ENCODE measurements at regions not wholly inside any gene's neighbourhood (a gene's known extent, or its start where the extent isn't known, plus 50 kb on each side); places are given as distances from the start of the nearest gene placed in this dataset.
"Not testable (repeated sequence)": the region's sequence is repeated elsewhere in the genome, so short reads cannot be mapped to it uniquely, and the experiment has no call there.

DNA sequence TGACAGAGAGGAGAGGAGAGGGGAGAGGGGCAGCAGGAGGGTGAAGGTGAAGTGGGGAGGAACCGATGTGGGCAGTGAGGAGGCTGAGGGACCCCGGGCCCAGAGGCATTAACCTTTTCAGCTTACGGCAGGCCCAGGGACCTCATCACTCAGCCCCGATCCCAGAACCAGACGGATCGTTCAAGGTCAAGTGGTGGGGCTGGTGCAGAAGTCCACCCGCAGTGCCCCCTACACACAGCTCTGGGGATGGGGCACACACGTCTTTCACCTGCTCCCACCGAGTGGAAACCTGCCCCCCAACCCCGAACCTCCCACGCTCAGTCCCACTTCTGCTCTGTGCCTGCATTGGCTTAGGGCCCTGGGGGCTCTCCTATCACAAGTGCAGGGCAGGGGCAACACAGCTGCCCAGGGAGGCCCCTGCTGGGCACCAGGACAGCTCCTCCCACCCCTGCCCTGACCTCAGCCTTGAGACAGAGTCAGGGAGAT is 81.9 kb upstream of the GOLGA6L4 start:
- not testable (repeated sequence) for DNase-seq

DNA sequence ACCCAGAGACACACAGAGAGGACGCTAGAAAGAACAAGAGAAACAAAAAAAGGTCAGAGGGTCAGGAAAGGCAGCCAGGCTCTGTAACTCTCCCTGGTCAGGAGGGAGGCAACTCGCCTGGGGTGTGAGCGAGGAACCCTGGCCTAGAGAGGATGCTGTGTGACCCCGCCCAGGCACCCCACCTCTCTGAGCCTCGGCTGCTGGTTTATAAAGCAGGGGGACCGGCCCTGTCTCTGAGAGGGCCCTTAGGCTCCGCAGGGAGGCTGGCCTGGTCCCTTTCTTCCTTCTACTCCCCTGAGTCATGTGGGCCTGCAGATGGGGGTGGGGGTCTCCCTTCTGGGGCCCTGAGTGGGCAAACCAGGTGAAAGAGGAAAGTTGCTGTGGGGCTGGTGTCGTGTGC is 81.3 kb upstream of the GOLGA6L4 start:
- DNase-seq, result not testable (repeated sequence)

DNA sequence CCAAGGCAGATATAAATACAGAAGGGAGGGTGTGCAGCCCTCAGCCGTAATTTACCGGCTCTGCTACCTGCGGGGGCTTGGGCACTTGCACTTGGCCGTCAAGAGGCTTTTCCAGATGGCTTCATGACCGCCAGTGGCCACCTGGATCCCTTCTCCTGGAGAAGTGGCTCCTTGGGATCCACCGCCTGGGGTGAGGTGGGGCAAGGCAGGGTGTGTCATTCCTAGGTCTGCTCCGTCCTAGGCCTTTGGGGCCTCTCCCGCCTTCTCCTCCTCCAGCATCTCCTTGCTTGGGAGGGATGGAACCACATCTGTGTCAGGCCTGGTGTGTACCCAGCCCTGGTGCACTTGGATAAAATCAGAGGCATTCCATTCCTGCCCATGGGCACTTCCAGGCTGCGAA is 80.8 kb upstream of the GOLGA6L4 start:
- DNase-seq, result not testable (repeated sequence)

DNA sequence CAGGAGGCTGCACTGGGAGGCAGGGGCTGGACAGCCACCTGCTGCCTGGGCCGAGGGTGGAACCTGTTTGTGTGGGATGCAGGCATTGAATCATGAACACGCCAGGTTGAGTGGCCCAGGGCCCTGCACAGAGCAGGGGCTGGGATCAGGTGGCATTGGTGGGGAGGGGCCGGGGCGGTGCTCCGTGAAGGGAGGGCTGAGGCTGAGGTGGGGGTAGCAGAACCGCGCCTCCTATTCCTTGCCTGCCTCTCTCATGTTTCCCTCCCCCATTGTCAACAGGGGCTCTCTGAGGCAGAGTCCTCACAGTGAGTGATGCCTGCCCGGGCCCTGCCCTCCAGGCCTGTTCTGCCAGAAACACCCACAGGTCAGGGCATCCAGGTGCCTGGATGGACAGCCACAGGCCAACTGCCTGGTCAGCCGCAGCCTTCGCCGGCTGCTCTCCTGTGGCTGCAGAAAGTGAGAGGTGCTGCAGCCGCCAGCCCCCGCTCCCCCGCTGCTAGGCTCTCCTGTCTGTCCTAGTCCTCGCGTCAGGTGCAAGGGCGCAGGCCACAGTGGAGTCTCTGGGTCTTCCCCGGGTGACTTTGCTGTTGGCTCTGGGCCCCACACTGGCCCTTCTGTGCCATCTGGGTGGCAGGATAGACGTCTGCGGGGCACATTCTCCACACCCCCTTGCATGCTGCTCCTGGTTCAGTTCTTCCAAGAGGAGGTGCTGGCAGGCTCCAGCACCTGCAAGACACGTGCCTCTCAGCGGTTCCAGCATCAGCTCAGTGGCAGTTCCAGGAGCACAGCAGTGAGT is 79.6 kb upstream of the GOLGA6L4 start:
- not testable (repeated sequence) for DNase-seq

DNA sequence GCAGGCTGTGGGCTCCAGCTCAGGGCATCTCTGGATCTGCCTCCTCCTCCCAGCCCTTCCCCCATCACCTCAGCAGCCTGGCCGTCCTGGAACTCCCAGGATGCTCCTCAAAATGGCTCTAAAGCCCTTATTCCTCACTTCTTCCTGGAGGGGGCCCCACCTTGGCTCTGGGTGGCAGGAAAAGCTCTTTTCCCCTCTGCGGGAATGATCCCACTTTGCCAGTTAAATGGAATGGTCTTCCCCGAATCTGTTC is 79.1 kb upstream of the GOLGA6L4 start:
- DNase-seq, result not testable (repeated sequence)

DNA sequence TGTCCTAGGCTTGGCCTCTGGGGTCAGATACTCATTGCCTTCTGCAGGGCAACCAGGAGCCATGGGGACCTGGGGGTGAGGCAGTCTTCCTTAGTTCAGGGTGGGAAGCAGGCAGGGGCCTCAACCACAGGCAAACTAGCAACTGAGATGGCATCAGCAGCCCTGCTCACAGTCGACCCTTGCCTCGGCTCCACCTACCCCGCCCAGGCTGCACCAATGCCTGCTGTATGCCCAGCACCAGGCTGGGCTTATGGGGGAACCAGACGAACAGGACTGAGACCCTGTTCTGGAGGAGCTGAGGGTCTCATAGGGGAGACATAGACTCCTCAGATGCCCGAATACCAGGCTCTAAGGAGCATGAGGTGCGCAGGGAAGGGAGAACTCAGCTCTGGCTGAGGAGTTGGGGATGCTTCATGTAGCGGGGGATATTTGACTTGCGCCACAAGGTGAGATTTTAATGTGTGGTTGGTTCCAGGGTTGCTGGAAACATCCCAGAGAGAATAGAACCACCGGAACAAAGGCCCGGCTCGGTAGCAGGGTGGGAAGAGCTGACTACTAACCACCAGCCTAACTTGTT is 78.4 kb upstream of the GOLGA6L4 start:
- DNase-seq, result not testable (repeated sequence)

DNA sequence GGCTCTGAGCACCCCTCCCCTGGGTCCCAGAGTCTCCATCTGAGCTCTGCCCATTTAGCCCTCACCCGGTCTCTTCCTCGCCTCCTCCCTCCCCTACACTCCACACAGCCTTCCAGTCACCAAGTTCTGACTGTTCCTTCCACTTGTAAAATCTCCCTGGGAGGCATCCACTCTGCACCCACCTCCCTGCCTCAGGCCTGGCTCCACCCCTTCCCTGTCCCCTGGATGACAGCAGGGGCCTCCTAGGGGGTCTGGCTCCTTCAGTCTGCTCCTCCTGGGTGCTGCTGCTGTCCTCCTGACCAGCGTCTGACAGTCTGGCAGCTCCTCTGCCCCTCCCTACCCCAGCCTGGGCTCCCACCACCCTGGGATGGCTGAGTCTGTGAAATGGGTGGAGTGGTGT is 77.7 kb upstream of the GOLGA6L4 start:
- not testable (repeated sequence) for DNase-seq

DNA sequence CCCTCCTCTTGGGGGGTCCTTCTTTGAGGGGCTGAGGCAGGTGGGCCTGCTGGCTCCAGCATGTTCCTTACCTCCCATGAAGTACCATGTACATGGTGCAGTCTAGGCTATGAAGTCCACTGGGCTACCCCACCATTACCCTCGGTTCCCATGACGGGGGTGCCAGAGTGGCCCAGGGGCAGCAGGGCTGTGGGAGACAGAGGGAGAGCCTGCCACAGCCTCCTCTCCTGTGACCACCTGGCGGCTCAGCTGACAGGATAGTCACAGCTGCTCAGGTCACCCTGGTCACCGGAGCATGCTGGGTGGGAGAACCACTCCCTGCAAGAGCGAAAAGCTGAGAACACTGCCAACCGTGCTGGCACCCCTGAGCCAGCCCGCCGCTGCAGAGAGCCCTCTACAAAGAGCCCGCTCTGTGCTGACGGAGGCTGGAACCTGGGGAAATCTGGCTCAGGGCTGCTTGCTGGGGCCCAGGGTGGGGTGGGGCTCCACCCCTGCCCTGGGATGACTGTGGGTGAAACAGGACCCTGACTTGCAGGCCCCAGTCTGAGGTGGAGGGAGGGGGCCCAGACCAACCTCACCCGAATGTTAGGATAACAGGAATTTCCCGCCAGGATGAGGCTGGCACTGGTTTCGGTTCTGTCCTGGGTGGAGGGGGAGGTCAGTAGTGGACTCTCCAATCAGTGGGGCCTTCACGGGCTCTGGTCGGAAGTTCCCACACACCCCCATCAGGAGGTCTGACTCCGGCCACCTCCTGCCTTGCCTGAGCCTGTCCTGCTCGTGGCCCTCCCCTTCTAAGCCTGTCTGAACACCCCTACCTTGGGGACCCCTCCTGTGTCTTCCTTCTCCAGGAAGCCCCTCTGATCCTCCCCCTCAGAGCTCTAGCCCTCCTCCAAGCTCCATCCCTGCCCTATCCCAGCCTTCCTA is 76.0 kb upstream of the GOLGA6L4 start:
- DNase-seq, result not testable (repeated sequence)

DNA sequence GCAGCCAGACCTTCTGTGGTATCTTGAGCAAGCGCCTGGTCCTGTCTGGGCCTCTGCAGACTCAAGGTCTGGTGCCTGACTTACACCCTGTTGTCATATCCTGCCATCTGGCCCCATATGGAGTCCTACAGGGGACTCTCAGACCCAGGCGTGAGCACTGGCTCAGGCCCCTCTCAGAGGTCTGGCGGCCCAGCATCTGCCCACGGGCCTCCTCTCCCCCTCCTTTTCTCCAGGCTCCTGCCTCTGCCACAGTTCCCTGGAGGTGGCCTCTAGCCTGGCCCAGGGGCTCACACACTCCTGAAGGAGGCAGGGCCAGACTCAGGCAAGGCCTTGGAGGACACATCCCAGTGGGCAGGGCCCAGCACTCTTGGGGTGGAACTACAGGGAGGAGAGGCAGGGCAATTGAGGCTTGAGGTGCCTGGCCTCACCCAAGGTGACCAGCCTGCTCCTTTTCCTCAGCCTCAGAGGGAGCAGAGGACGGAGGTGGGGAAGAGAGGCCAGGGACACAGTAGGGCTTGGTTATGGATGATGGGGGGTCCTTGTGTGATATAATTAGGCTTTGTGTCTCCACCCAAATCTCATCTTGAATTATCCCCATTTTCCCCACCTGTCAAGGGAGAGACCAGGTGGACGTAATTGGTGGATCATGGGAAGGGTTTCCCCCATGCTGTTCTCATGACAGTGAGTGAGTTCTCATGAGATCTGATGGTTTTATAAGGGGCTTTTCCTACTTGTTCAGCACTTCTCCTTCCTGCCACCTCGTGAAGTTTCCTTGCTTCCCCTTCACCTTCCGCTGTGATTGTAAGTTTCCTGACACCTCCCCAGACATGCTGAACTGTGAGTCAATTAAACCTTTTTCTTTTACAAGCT is 70.9 kb upstream of the GOLGA6L4 start:
- DNase-seq, result not testable (repeated sequence)

DNA sequence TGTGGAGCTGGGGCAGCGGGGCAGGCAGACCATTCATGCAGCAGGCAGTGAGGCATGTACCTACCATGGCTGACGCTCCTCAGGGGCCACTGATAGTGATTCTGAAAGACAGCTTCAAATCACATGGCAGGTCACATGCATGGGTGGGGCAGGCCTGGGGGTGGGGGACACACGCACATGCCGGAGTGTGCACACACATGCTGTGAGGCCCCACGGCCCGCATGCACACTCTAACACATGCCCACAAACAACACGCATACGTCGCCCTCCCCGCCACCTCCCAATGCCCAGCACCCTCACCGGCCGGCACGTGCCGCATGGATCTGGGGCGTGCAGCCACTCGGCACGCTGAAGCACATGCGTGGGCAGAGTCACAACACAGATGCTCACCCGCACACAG is 65.5 kb upstream of the GOLGA6L4 start:
- DNase-seq, result not testable (repeated sequence)

DNA sequence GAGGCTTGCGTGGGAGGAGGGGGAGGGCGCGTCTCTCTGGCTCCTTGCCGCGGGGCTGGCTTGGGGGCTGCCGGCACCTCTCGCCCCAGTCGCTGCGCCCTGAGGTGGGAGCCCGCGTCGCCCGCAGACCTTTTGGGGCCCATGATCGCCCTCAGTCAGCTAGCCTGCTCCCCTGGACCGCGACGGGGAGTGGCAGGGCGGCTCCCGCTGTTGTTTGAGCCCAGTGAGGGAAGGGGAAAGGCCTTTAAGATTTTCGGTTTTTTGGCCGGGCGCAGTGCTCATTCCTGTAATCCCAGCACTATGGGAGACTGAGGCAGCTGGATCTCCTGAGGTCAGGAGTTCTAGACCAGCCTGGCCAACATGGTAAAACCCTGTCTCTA is 62.4 kb upstream of the GOLGA6L4 start:
- not testable (repeated sequence) for DNase-seq

All from NCI-H1092 treated with DMSO at 0.1 percent for 48 hours (cell line).